ENCODE measurements at regions not wholly inside any gene's neighbourhood (a gene's known extent, or its start where the extent isn't known, plus 50 kb on each side); places are given as distances from the start of the nearest gene placed in this dataset.

GRCh38 chr1:181386340-181386739 lies 97.0 kb upstream of the CACNA1E start:
- TF ChIP-seq CTCF (IDR thresholded peaks at IDR 0.05) (no peak), POLR2A (IDR thresholded peaks at IDR 0.05) (no peak), EP300 (IDR thresholded peaks at IDR 0.05; ENCODE audit: low read depth) (no peak)
